Gastroesophageal sphincter (tissue), 3 donors: ENCODE measurements at regions not wholly inside any gene's neighbourhood (a gene's known extent, or its start where the extent isn't known, plus 50 kb on each side); places are given as distances from the start of the nearest gene placed in this dataset.

Experiments
- POLR2A ChIP-seq, 2 donors: fragments of 450-650 bp; IDR thresholded peaks; one replicate each; pipeline ENCODE4 v1.6.1; 2017; ENCODE audit warnings: antibody characterized with exemption in 2 of 2, mild to moderate bottlenecking in 2 of 2, moderate library complexity in 1 of 2
- TF ChIP-seq, protein P1 (sequence below), 4 experiments: fragments of 200-600 bp in 2 of 4; fragments of 450-650 bp in 2 of 4; sonication (generic) in 1 of 4; IDR thresholded peaks; one replicate each; pipeline ENCODE4 v1.5.1; 2017 to 2019; ENCODE audit warnings: antibody characterized with exemption in 4 of 4, mild to moderate bottlenecking in 2 of 4, moderate library complexity in 2 of 4

DNA sequence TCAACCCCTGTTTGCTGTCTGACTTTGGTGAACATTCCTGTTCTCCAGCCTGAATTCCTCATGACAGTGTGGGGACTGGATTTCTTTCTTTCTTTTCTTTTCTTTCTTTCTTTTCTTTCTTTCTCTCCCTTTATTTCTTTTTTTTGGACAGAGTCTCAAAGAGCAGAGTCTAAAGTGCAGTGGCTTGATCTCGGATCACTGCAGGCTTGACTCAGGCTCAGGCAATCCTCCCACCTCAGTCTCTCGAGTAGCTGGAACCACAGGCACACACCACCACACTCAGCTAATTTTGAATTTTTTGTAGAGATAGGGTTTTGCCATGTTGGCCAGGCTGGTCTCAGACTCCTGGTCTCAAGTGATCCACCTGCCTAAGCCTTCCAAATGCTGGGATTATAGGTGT, 63.1 kb downstream of the RPUSD4 start:
- TF ChIP-seq POLR2A (IDR thresholded peaks at IDR 0.05), result no peak
- TF ChIP-seq, protein P1, sequence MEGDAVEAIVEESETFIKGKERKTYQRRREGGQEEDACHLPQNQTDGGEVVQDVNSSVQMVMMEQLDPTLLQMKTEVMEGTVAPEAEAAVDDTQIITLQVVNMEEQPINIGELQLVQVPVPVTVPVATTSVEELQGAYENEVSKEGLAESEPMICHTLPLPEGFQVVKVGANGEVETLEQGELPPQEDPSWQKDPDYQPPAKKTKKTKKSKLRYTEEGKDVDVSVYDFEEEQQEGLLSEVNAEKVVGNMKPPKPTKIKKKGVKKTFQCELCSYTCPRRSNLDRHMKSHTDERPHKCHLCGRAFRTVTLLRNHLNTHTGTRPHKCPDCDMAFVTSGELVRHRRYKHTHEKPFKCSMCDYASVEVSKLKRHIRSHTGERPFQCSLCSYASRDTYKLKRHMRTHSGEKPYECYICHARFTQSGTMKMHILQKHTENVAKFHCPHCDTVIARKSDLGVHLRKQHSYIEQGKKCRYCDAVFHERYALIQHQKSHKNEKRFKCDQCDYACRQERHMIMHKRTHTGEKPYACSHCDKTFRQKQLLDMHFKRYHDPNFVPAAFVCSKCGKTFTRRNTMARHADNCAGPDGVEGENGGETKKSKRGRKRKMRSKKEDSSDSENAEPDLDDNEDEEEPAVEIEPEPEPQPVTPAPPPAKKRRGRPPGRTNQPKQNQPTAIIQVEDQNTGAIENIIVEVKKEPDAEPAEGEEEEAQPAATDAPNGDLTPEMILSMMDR (IDR thresholded peaks at IDR 0.05), result no peak
